Colonic mucosa (tissue), 4 donors: ENCODE measurements at regions not wholly inside any gene's neighbourhood (a gene's known extent, or its start where the extent isn't known, plus 50 kb on each side); places are given as distances from the start of the nearest gene placed in this dataset.

Experiments
- DNase-seq: peaks from one replicate; pipeline ENCODE4 v3.0.0-alpha.2; 2020
- H3K27ac ChIP-seq: fragments of 200-600 bp; one replicate; pipeline ENCODE4 v1.8.0; 2021
- H3K27me3 ChIP-seq: fragments of 200-600 bp; one replicate; pipeline ENCODE4 v1.8.0; 2021
- H3K36me3 ChIP-seq: fragments of 200-600 bp; one replicate; pipeline ENCODE4 v1.8.0; 2021
- H3K4me1 ChIP-seq: fragments of 200-600 bp; one replicate; pipeline ENCODE4 v1.8.0; 2021; ENCODE audit warnings: mild to moderate bottlenecking
- H3K4me3 ChIP-seq: fragments of 200-600 bp; one replicate; pipeline ENCODE4 v1.8.0; 2021
- H3K9ac ChIP-seq, 2 donors: one replicate each; pipeline ENCODE4 v1.7.0; 2013; ENCODE audit warnings: control low read depth in 2 of 2, low read depth in 2 of 2, low read length in 2 of 2
- H3K9me3 ChIP-seq: fragments of 200-600 bp; one replicate; pipeline ENCODE4 v1.8.0; 2021
- CTCF ChIP-seq: fragments of 200-600 bp; IDR thresholded peaks from one replicate; pipeline ENCODE4 v1.8.0; 2022; ENCODE audit warnings: antibody characterized with exemption, mild to moderate bottlenecking
- intact Hi-C: fragments of 100-400 bp; cut with DNase I; formaldehyde crosslinking; loops from one replicate; pipeline ENCODE4 v1.14.1; 2022
- donor health status: healthy.
- donor health status: DM: no; HTN: no; CAD: no.
- donor health status: DM: no; HTN: no; CAD: no.

DNA sequence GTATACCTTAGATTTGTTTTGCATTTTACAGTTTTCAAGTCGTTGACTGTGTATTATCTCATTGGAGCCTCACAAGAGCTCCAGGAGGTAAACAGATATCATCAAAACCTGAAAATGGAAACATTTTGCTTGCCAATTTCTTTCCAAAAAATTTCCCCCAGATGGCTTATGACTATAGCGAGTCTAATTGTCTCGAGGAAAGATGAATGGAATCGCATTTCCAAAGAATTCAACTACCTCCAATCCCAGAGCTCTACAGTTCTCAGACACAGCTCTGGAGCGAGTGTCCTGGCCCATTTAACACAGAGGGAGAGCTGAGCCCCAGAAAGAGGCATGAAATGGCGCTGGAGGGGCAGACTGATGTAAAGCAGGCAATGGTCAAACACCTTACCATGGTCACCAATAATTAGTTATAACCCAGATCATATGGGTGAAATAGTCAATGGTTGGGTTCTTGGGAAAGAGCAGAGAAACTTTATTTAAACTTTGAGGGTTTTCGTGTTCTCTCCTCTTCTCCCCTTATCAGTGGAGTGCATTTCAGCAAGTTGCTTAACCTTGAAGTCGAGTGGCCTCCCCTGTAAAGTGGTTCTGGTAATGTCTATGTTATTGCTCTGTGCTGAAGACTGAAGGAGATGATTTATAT, 168.2 kb downstream of the ZDHHC21 start:
- H3K9me3 ChIP-seq, result no peaks in the 10 kb centered on the region
- H3K27me3 ChIP-seq, result no peaks in the 10 kb centered on the region
- no peak for DNase-seq
- H3K9ac ChIP-seq, result no peak overlapping the region
- H3K4me1 ChIP-seq, result no peaks in the 10 kb centered on the region
- H3K27ac ChIP-seq, result no peak overlapping the region
- no peak overlapping the region for H3K4me3 ChIP-seq
- intact Hi-C loops, result no loop called here
- TF ChIP-seq CTCF, result no peak
- no peaks in the 10 kb centered on the region for H3K36me3 ChIP-seq

DNA sequence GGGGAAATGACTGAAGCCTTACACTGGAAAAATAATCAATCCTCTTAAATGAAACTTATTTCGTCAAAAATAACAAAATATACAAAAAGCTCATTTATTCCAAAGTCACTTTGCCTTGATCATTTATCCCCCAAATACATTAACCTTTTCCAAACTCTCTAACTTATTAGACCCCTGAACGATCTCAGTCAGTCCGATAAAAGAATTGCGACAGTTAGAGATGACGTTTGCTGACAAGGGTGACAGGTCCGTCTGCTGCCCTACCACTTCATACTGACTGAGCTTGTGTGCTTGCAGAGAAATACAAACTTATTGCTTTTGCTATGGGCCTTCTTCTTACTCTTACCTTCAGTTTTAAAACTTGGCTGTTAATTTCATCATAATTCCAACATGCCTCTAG, 169.7 kb downstream of the ZDHHC21 start:
- intact Hi-C loops, result no loop called here
- no peaks in the 10 kb centered on the region for H3K4me1 ChIP-seq
- no peak overlapping the region for H3K9ac ChIP-seq
- no peaks in the 10 kb centered on the region for H3K9me3 ChIP-seq
- no peak for DNase-seq
- H3K36me3 ChIP-seq, result no peaks in the 10 kb centered on the region
- no peak overlapping the region for H3K27ac ChIP-seq
- H3K27me3 ChIP-seq, result no peaks in the 10 kb centered on the region
- no peak overlapping the region for H3K4me3 ChIP-seq
- TF ChIP-seq CTCF, result no peak

- no peaks in the 10 kb centered on the region for H3K9me3 ChIP-seq
- H3K9ac ChIP-seq, result no peak overlapping the region
- H3K4me1 ChIP-seq, result no peaks in the 10 kb centered on the region
- no peaks in the 10 kb centered on the region for H3K27me3 ChIP-seq
- no peak overlapping the region for H3K27ac ChIP-seq
- no peak overlapping the region for H3K4me3 ChIP-seq
- DNase-seq, result no peak
- H3K36me3 ChIP-seq, result no peaks in the 10 kb centered on the region
- intact Hi-C loops, result no loop called here
- TF ChIP-seq CTCF, result no peak
Measured at GRCh38 chr9:14522627-14523379, 170.4 kb downstream of the ZDHHC21 start.

DNA sequence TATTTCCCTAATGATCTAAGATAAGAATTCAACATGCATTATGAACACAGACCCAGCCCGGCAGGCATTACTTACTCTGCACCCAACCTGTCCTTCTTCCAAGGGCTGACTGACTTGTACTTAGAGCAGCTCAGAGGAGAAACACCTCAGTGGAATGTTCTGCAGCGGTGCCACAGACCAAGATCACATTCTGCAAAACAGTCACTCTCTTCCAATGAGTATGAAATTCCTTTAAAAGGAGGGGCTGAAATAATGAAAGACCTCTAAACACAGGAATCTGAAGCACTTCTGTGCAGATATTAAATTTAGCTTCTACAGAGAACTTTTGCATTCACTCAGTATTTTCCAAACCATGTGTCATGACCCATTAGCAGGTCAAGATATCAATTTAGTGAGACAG, 172.9 kb downstream of the ZDHHC21 start:
- Histone ChIP-seq H3K4me1 (no peaks in the 10 kb centered on the region), H3K27ac (no peak overlapping the region), H3K4me3 (no peak overlapping the region), H3K9me3 (no peaks in the 10 kb centered on the region), H3K36me3 (no peaks in the 10 kb centered on the region), H3K9ac (no peak overlapping the region), H3K27me3 (no peaks in the 10 kb centered on the region)
- DNase-seq, result no peak
- TF ChIP-seq CTCF, result no peak
- intact Hi-C loops, result no loop called here

GRCh38 chr9:14517154-14517906, 175.9 kb downstream of the ZDHHC21 start:
- Histone ChIP-seq H3K9me3 (no peaks in the 10 kb centered on the region), H3K4me1 (no peaks in the 10 kb centered on the region), H3K27ac (no peak overlapping the region), H3K27me3 (no peaks in the 10 kb centered on the region), H3K4me3 (no peak overlapping the region), H3K36me3 (no peaks in the 10 kb centered on the region), H3K9ac (no peak overlapping the region)
- intact Hi-C loops, result no loop called here
- DNase-seq, result no peak
- TF ChIP-seq CTCF, result no peak
